Ishikawa (cell line): ENCODE measurements at regions not wholly inside any gene's neighbourhood (a gene's known extent, or its start where the extent isn't known, plus 50 kb on each side); places are given as distances from the start of the nearest gene placed in this dataset.

Experiments used
- CEBPB ChIP-seq: IDR thresholded peaks from 2 replicates; pipeline ENCODE4 v1.6.1; 2012
- CREB1 ChIP-seq: IDR thresholded peaks from 2 replicates; pipeline ENCODE4 v1.6.1; 2012; ENCODE audit warnings: low read depth
- EGR1 ChIP-seq: IDR thresholded peaks from 2 replicates; pipeline ENCODE4 v1.6.1; 2012
- EP300 ChIP-seq: IDR thresholded peaks from 2 replicates; pipeline ENCODE4 v1.6.1; 2012; ENCODE audit warnings: borderline replicate concordance
- FOXM1 ChIP-seq: IDR thresholded peaks from 2 replicates; pipeline ENCODE4 v1.6.1; 2012; ENCODE audit warnings: low read depth, borderline replicate concordance
- NFIC ChIP-seq: IDR thresholded peaks from 2 replicates; pipeline ENCODE4 v1.6.1; 2012
- RAD21 ChIP-seq: IDR thresholded peaks from 2 replicates; pipeline ENCODE4 v1.6.1; 2012; ENCODE audit warnings: low read depth
- TAF1 ChIP-seq: IDR thresholded peaks from 2 replicates; pipeline ENCODE4 v1.6.1; 2012; ENCODE audit warnings: low read depth, mild to moderate bottlenecking
- TCF12 ChIP-seq: IDR thresholded peaks from 2 replicates; pipeline ENCODE4 v1.6.1; 2012; ENCODE audit warnings: low read depth
- TEAD4 ChIP-seq: IDR thresholded peaks from 2 replicates; pipeline ENCODE4 v1.6.1; 2012
- YY1 ChIP-seq: IDR thresholded peaks from 2 replicates; pipeline ENCODE4 v1.6.1; 2012; ENCODE audit warnings: low read depth
- ZBTB7A ChIP-seq: IDR thresholded peaks from 2 replicates; pipeline ENCODE4 v1.6.1; 2012; ENCODE audit warnings: low read depth
- TF ChIP-seq, protein P1 (sequence below): IDR thresholded peaks from 2 replicates; pipeline ENCODE4 v1.6.1; 2012
- TF ChIP-seq, protein P2 (sequence below): IDR thresholded peaks from 2 replicates; pipeline ENCODE4 v1.6.1; 2012
- TF ChIP-seq, protein P3 (sequence below): IDR thresholded peaks from 2 replicates; pipeline ENCODE4 v1.6.1; 2012; ENCODE audit warnings: low read depth, mild to moderate bottlenecking

DNA sequence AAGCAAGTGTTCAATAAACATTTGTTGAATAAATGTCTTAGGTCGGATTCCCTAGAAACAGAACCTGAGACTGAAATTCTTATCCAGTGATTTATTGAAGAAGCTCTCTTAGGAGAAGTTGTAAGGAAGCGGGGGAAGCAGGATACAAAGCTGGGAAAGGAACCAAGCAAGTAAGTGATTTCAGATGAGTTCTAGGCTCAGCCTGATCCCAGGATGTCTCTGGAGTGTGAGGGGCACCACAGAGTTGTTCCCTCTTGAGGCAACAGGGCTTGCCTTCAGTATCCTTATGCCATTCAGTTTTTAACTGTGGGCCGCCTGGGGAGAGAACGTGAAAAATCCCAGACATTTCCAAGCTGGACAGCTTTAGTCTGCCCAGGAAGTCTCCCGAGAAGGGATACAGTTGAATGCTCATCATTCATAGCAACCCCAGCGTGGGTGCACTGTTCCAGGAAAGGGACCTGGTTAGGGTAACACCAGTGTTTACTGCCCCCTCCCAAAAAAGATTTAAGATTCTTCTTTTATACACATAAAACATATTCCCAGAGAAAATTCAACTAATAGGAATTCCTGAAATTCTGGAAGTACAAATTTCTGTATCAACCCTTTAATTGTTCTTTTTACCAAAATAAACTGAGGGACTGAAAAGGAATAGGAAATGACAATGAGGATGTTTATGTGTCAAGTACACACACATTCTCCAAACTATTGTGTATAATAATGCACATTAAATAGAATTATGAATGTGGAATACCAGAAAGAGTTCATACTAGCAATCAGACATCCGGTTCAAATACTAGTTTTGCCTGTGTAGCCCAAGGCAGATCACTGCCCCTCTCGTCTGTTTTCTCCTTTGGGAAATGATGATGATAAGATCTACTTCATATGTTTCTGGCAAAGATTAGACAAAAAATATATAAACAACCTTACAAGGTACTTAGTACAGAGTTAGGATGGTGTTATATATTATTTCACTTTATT, 592.1 kb upstream of the CDH2 start:
- no peak for TF ChIP-seq CREB1
- TF ChIP-seq RAD21: no peak
- no peak for TF ChIP-seq EP300
- no peak for TF ChIP-seq FOXM1

DNA sequence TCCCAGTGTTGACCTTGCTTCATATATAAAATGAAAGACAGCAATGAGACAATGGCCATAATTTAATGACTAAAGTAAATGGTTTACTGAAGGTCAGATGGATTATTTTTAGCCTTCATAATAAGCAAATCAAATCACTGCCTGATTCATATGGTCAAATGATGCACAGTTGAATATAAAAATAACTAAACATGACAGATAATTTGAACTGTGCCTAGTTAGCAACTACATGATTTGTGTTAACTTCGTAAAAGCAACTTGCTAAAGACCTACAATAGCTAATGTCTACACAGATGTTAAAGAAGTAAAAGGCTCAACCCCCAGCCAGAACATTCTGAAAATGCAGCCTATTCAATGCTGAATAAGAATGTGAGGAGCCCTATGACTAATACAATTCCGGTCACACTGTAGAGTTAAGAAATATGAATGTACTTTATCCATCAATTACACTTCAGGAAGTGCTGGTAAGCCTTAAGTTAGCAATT, 590.8 kb upstream of the CDH2 start:
- TF ChIP-seq, protein P1, sequence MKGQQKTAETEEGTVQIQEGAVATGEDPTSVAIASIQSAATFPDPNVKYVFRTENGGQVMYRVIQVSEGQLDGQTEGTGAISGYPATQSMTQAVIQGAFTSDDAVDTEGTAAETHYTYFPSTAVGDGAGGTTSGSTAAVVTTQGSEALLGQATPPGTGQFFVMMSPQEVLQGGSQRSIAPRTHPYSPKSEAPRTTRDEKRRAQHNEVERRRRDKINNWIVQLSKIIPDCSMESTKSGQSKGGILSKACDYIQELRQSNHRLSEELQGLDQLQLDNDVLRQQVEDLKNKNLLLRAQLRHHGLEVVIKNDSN: no peak
- TF ChIP-seq CREB1 (no peak), FOXM1 (no peak), CEBPB (no peak), ZBTB7A (no peak), RAD21 (no peak), TCF12 (no peak), TEAD4 (no peak), NFIC (no peak), TAF1 (no peak), EP300 (no peak), EGR1 (no peak), YY1 (no peak)
- TF ChIP-seq, protein P2, sequence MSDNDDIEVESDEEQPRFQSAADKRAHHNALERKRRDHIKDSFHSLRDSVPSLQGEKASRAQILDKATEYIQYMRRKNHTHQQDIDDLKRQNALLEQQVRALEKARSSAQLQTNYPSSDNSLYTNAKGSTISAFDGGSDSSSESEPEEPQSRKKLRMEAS: no peak
- TF ChIP-seq, protein P3, sequence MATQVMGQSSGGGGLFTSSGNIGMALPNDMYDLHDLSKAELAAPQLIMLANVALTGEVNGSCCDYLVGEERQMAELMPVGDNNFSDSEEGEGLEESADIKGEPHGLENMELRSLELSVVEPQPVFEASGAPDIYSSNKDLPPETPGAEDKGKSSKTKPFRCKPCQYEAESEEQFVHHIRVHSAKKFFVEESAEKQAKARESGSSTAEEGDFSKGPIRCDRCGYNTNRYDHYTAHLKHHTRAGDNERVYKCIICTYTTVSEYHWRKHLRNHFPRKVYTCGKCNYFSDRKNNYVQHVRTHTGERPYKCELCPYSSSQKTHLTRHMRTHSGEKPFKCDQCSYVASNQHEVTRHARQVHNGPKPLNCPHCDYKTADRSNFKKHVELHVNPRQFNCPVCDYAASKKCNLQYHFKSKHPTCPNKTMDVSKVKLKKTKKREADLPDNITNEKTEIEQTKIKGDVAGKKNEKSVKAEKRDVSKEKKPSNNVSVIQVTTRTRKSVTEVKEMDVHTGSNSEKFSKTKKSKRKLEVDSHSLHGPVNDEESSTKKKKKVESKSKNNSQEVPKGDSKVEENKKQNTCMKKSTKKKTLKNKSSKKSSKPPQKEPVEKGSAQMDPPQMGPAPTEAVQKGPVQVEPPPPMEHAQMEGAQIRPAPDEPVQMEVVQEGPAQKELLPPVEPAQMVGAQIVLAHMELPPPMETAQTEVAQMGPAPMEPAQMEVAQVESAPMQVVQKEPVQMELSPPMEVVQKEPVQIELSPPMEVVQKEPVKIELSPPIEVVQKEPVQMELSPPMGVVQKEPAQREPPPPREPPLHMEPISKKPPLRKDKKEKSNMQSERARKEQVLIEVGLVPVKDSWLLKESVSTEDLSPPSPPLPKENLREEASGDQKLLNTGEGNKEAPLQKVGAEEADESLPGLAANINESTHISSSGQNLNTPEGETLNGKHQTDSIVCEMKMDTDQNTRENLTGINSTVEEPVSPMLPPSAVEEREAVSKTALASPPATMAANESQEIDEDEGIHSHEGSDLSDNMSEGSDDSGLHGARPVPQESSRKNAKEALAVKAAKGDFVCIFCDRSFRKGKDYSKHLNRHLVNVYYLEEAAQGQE: no peak

DNA sequence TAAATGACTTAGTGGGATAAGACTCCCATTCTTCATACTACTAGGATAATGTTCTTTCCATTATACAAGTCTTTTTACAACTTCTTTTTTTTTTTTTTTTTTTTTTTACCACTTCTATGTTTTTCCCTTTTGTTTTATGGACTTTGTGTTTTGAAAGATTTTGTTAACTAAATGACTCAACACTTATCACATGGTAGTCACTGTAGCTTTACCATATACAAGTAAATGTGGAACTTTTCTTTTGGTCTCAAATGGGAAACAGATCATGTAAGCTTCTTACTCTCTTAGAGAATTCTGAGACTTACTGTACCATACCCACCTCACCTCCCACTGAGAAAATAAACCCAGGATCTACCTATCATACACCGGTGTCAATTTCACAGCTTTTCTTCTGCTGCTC, 590.3 kb upstream of the CDH2 start:
- TF ChIP-seq TAF1 (no peak), ZBTB7A (no peak), EGR1 (no peak), YY1 (no peak), RAD21 (no peak), CEBPB (no peak), TEAD4 (no peak), NFIC (no peak), EP300 (no peak), TCF12 (no peak)
- TF ChIP-seq, protein P1: no peak
- TF ChIP-seq, protein P3: no peak

DNA sequence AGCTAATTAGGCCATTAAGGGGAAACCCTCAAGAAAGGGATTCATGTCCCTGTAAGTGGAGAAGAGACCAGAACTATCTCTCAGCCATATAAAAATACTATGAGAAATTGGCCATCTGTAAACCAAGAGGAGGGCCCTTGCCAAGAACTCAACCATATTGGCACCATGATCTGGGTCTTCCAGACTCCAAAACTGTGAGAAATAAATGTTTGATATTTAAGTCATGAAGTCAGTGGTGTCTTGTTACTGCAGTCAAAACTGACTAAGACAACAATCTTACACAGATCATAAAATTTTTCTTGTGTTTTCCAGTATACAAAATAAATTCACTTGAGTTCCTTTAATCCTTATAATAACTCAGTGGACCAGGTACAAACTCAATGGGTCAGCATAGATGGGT, 589.8 kb upstream of the CDH2 start:
- TF ChIP-seq, protein P3: no peak
- TF ChIP-seq TCF12 (no peak), FOXM1 (no peak), ZBTB7A (no peak), EGR1 (no peak)

DNA sequence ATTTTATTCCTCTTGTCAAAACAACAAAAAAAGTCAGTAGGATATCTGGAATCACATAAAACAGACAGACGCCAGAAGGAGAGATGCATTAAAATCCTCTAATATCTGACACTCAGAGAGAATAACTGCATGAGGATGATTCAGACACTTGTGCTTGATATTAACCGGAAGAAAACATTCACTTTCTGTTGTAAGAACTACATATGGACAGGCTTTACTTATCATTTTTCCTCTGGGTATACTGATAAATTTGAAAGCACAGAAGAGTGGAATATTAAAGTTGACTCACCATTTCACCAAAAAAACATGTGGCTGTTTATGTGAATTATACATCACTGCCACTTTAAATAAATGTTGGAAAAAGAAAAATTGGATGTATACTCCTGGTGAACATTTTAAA, 589.1 kb upstream of the CDH2 start:
- no peak for TF ChIP-seq FOXM1
- TF ChIP-seq, protein P3: no peak
- no peak for TF ChIP-seq EGR1
- TF ChIP-seq ZBTB7A: no peak
- TF ChIP-seq NFIC: no peak
- TF ChIP-seq CEBPB: no peak
- TF ChIP-seq, protein P2: no peak
- TF ChIP-seq YY1: no peak
- TF ChIP-seq TCF12: no peak
- no peak for TF ChIP-seq CREB1
- TF ChIP-seq, protein P1: no peak
- no peak for TF ChIP-seq EP300
- TF ChIP-seq RAD21: no peak
- TF ChIP-seq TEAD4: no peak
- no peak for TF ChIP-seq TAF1
